Small intestine (tissue), 7 donors: ENCODE measurements at regions not wholly inside any gene's neighbourhood (a gene's known extent, or its start where the extent isn't known, plus 50 kb on each side); places are given as distances from the start of the nearest gene placed in this dataset.

Experiments used
- DNase-seq, 2 donors: peaks; one replicate each; pipeline versions ENCODE4 v3.0.0 to v3.0.0-alpha.2; 2013
- FAIRE-seq: peaks from 2 replicates; lab custom pipeline; 2012; peaks lifted over from hg19 to GRCh38; lab: Jason Lieb, UNC
- H3K27ac ChIP-seq, 3 donors: one replicate each; pipeline ENCODE4 v1.5.1; 2013; ENCODE audit warnings: low read length in 2 of 3, mild to moderate bottlenecking in 2 of 3, control low read depth in 1 of 3, inconsistent platforms in 1 of 3, low read depth in 1 of 3, moderate library complexity in 1 of 3
- H3K27me3 ChIP-seq, 3 donors: one replicate each; pipeline ENCODE4 v1.6.1; 2013; ENCODE audit warnings: low read length in 3 of 3, inconsistent platforms in 1 of 3; ENCODE audit not compliant: control insufficient read depth in 3 of 3, insufficient read depth in 3 of 3
- H3K36me3 ChIP-seq, 3 donors: one replicate each; pipeline ENCODE4 v1.6.1; 2013; ENCODE audit warnings: low read length in 3 of 3, inconsistent platforms in 1 of 3, low read depth in 1 of 3, mild to moderate bottlenecking in 1 of 3, moderate library complexity in 1 of 3; ENCODE audit not compliant: control insufficient read depth in 3 of 3, insufficient read depth in 2 of 3
- H3K4me1 ChIP-seq, 3 donors: one replicate each; pipeline ENCODE4 v1.6.1; 2013; ENCODE audit warnings: low read length in 2 of 3, inconsistent platforms in 1 of 3, low read depth in 1 of 3, mild to moderate bottlenecking in 1 of 3, moderate library complexity in 1 of 3; ENCODE audit not compliant: control insufficient read depth in 3 of 3, insufficient read depth in 2 of 3
- H3K4me3 ChIP-seq, 3 donors: one replicate each; pipeline ENCODE4 v1.5.1; 2013; ENCODE audit warnings: low read length in 3 of 3, control low read depth in 1 of 3, inconsistent platforms in 1 of 3, low read depth in 1 of 3, mild to moderate bottlenecking in 1 of 3, moderate library complexity in 1 of 3
- H3K9me3 ChIP-seq, 2 donors: one replicate each; pipeline ENCODE4 v1.6.1; 2013; ENCODE audit warnings: low read depth in 1 of 2, low read length in 1 of 2; ENCODE audit not compliant: control insufficient read depth in 2 of 2, insufficient read depth in 1 of 2
- WGBS, 3 donors: extraction: QIAGEN DNeasy Blood & Tissue Kit; methylation state at CpG; one replicate each; pipeline ENCODE4 v1.1.7; 2013; 5-methylcytosine and 5-hydroxymethylcytosine counted together
- donor health status: healthy with polysubstance abuse.
- donor health status: control.
- donor health status: control.
- donor health status: Bipolar disorder and iron deficiency.
- donor health status: healthy.

- H3K4me3 ChIP-seq: no peak overlapping the region
- H3K27ac ChIP-seq: no peak overlapping the region
- no peaks in the 10 kb centered on the region for H3K36me3 ChIP-seq
- H3K27me3 ChIP-seq: no peaks in the 10 kb centered on the region
- FAIRE-seq (no peak), DNase-seq (no peak)
- WGBS, 3 donors: 80 to 84% (median 84%) methylated on average over 5 of the region's 5 CpGs
- H3K9me3 ChIP-seq: peaks cover 0 to 1% of the 10 kb centered on the region in 2 donors
- no peaks in the 10 kb centered on the region for H3K4me1 ChIP-seq
Measured at GRCh38 chr3:19632099-19633074, 301.6 kb downstream of the EFHB start.

GRCh38 chr3:19598870-19599269 lies 335.1 kb downstream of the EFHB start:
- WGBS, 3 donors: 49 to 60% (median 59%) methylated on average over 2 of the region's 2 CpGs
- no peaks in the 10 kb centered on the region for H3K27me3 ChIP-seq
- FAIRE-seq (no peak), DNase-seq (no peak)
- no peak overlapping the region for H3K27ac ChIP-seq
- H3K4me1 ChIP-seq: no peaks in the 10 kb centered on the region
- no peaks in the 10 kb centered on the region for H3K36me3 ChIP-seq
- H3K9me3 ChIP-seq: no peaks in the 10 kb centered on the region
- no peak overlapping the region for H3K4me3 ChIP-seq

GRCh38 chr3:19596408-19596807 lies 337.6 kb downstream of the EFHB start:
- Histone ChIP-seq H3K9me3 (no peaks in the 10 kb centered on the region), H3K27ac (no peak overlapping the region), H3K4me1 (no peaks in the 10 kb centered on the region), H3K36me3 (no peaks in the 10 kb centered on the region), H3K4me3 (no peak overlapping the region), H3K27me3 (no peaks in the 10 kb centered on the region)
- WGBS, 3 donors: 80 to 87% (median 85%) methylated on average over 1 of the region's 1 CpG
- FAIRE-seq: no peak
- DNase-seq: no peak

GRCh38 chr3:19595884-19596283 lies 338.1 kb downstream of the EFHB start:
- no peak for DNase-seq
- no peak for FAIRE-seq
- no peaks in the 10 kb centered on the region for H3K4me1 ChIP-seq
- no peak overlapping the region for H3K4me3 ChIP-seq
- 67 to 77% (median 70%) methylated on average over 1 of the region's 1 CpG for WGBS, 3 donors
- no peaks in the 10 kb centered on the region for H3K27me3 ChIP-seq
- no peaks in the 10 kb centered on the region for H3K9me3 ChIP-seq
- no peak overlapping the region for H3K27ac ChIP-seq
- no peaks in the 10 kb centered on the region for H3K36me3 ChIP-seq
